Gastrocnemius medialis (tissue), 4 donors: ENCODE measurements at regions not wholly inside any gene's neighbourhood (a gene's known extent, or its start where the extent isn't known, plus 50 kb on each side); places are given as distances from the start of the nearest gene placed in this dataset.

ENCODE experiments used
- POLR2A ChIP-seq, 2 donors: fragments of 450-650 bp; IDR thresholded peaks; one replicate each; pipeline ENCODE4 v1.6.1; 2017; ENCODE audit warnings: antibody characterized with exemption in 2 of 2, mild to moderate bottlenecking in 2 of 2, moderate library complexity in 2 of 2
- TF ChIP-seq, protein P1 (sequence below), 5 experiments: fragments of 450-650 bp in 3 of 5; fragments of 200-600 bp in 2 of 5; sonication (generic) in 2 of 5; IDR thresholded peaks in 4 of 5; conservative IDR thresholded peaks in 1 of 5; 1 replicate in 4 of 5; 2 replicates in 1 of 5; pipeline ENCODE4 v1.5.1; 2016 to 2019; ENCODE audit warnings: antibody characterized with exemption in 5 of 5, mild to moderate bottlenecking in 3 of 5, moderate library complexity in 3 of 5

GRCh38 chr10:10499839-10500238 lies 517.8 kb upstream of the CELF2 start:
- TF ChIP-seq, protein P1, sequence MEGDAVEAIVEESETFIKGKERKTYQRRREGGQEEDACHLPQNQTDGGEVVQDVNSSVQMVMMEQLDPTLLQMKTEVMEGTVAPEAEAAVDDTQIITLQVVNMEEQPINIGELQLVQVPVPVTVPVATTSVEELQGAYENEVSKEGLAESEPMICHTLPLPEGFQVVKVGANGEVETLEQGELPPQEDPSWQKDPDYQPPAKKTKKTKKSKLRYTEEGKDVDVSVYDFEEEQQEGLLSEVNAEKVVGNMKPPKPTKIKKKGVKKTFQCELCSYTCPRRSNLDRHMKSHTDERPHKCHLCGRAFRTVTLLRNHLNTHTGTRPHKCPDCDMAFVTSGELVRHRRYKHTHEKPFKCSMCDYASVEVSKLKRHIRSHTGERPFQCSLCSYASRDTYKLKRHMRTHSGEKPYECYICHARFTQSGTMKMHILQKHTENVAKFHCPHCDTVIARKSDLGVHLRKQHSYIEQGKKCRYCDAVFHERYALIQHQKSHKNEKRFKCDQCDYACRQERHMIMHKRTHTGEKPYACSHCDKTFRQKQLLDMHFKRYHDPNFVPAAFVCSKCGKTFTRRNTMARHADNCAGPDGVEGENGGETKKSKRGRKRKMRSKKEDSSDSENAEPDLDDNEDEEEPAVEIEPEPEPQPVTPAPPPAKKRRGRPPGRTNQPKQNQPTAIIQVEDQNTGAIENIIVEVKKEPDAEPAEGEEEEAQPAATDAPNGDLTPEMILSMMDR (IDR thresholded peaks at IDR 0.05 in 4 of 5, conservative IDR thresholded peaks at IDR 0.05 in 1 of 5): no peak
- no peak for TF ChIP-seq POLR2A (IDR thresholded peaks at IDR 0.05)
